Parathyroid adenoma (tissue), 2 donors: ENCODE measurements at regions not wholly inside any gene's neighbourhood (a gene's known extent, or its start where the extent isn't known, plus 50 kb on each side); places are given as distances from the start of the nearest gene placed in this dataset.

Source experiments
- H2AFZ ChIP-seq: fragments of 300-600 bp; sonication (generic); one replicate; pipeline ENCODE4 v1.7.0; 2017; ENCODE audit warnings: antibody characterized with exemption, mild to moderate bottlenecking
- H3K27ac ChIP-seq: fragments of 300-600 bp; sonication (generic); one replicate; pipeline ENCODE4 v1.7.0; 2017
- H3K27me3 ChIP-seq: fragments of 300-600 bp; sonication (generic); one replicate; pipeline ENCODE4 v1.7.0; 2017; ENCODE audit warnings: low read length; ENCODE audit not compliant: control insufficient read depth, insufficient read depth
- H3K36me3 ChIP-seq: fragments of 300-600 bp; sonication (generic); one replicate; pipeline ENCODE4 v1.7.0; 2017; ENCODE audit warnings: low read length; ENCODE audit not compliant: control insufficient read depth, insufficient read depth
- H3K4me1 ChIP-seq: fragments of 300-600 bp; sonication (generic); one replicate; pipeline ENCODE4 v1.7.0; 2017; ENCODE audit warnings: control low read depth
- H3K4me2 ChIP-seq: fragments of 300-600 bp; sonication (generic); one replicate; pipeline ENCODE4 v1.7.0; 2017; ENCODE audit warnings: low read length
- H3K4me3 ChIP-seq: fragments of 300-600 bp; sonication (generic); one replicate; pipeline ENCODE4 v1.7.0; 2017; ENCODE audit warnings: low read depth, low read length
- H3K79me2 ChIP-seq: fragments of 300-600 bp; sonication (generic); one replicate; pipeline ENCODE4 v1.7.0; 2017; ENCODE audit warnings: control low read depth
- H3K9ac ChIP-seq: fragments of 300-600 bp; sonication (generic); one replicate; pipeline ENCODE4 v1.7.0; 2017; ENCODE audit warnings: mild to moderate bottlenecking
- H3K9me3 ChIP-seq: fragments of 300-600 bp; sonication (generic); one replicate; pipeline ENCODE4 v1.7.0; 2017; ENCODE audit warnings: low read length; ENCODE audit not compliant: control insufficient read depth
- CTCF ChIP-seq: fragments of 300-600 bp; sonication (generic); IDR thresholded peaks from one replicate; pipeline ENCODE4 v1.7.0; 2017; ENCODE audit warnings: antibody characterized with exemption, mild to moderate bottlenecking
- donor health status: primary hyperparathyroidism.

GRCh38 chr1:18580047-18580446 is 50.6 kb upstream of the PAX7 start:
- Histone ChIP-seq H2AFZ (no peak overlapping the region), H3K4me2 (no peak overlapping the region), H3K36me3 (no peaks in the 10 kb centered on the region), H3K4me3 (no peak overlapping the region), H3K9ac (no peak overlapping the region), H3K4me1 (no peaks in the 10 kb centered on the region), H3K27me3 (no peaks in the 10 kb centered on the region), H3K79me2 (no peaks in the 10 kb centered on the region), H3K27ac (no peak overlapping the region), H3K9me3 (no peaks in the 10 kb centered on the region)
- TF ChIP-seq CTCF, result no peak

GRCh38 chr1:18580691-18581419 is 49.8 kb upstream of the PAX7 start:
- H3K4me1 ChIP-seq, result no peaks in the 10 kb centered on the region
- H3K27me3 ChIP-seq, result no peaks in the 10 kb centered on the region
- no peak for TF ChIP-seq CTCF
- H3K36me3 ChIP-seq, result no peaks in the 10 kb centered on the region
- H3K4me2 ChIP-seq, result no peak overlapping the region
- H3K9ac ChIP-seq, result no peak overlapping the region
- no peak overlapping the region for H3K27ac ChIP-seq
- H3K9me3 ChIP-seq, result no peaks in the 10 kb centered on the region
- no peaks in the 10 kb centered on the region for H3K79me2 ChIP-seq
- H2AFZ ChIP-seq, result no peak overlapping the region
- H3K4me3 ChIP-seq, result no peak overlapping the region
